ENCODE measurements at regions not wholly inside any gene's neighbourhood (a gene's known extent, or its start where the extent isn't known, plus 50 kb on each side); places are given as distances from the start of the nearest gene placed in this dataset.

DNA sequence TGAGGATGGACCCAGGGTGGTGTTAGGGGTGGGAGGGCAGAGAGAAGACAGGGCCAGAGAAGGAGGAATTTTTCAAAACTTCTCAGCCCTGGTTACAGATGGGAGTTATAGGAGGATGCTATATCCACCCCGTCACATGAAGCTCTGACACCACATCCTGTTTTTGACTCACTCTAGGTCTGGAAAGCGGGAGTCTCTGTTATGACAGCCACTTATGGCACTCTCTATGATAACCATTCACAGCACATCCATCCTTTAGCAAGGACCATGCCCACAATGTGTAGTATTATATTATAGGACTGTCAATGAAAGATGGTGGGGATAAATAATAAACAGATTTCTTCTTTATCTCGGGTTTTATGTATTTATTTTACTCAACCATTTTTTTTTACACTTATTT, 461.2 kb downstream of the CDH2 start:
- no TSS peak for BruUV-seq (replicated peaks)
- dilution Hi-C loops (cut with MboI; ENCODE audit: extremely low pct_ligation_motif_present, low sequenced_read_pairs) (no loop called here), intact Hi-C loops (cut with micrococcal nuclease) (no loop called here)
- ChIA-PET CTCF (interaction anchor here (1.4 kb wide), 1 partner anchor 11 kb away, joined by 3 read pairs; no protein-coding TSS in a partner anchor), POLR2A (no interaction called here)
- Histone ChIP-seq H3K4me3 (replicated peaks in 1 of 3; ENCODE audit: insufficient read depth in 1 of 3, low read depth in 1 of 3, low read length in 3 of 3) (no peak overlapping the region), H3K27me3 (ENCODE audit: control insufficient read depth in 2 of 2, insufficient read depth in 2 of 2, low read length in 2 of 2) (no peaks in the 10 kb centered on the region), H3K79me2 (ENCODE audit: control insufficient read depth, insufficient read depth, low read length) (no peaks in the 10 kb centered on the region), H3K4me1 (ENCODE audit: control insufficient read depth, extremely low read depth, insufficient read depth, low read length) (no peaks in the 10 kb centered on the region), H3K9me1 (replicated peaks; ENCODE audit: control insufficient read depth, extremely low read depth, insufficient read depth, low read length) (no peaks in the 10 kb centered on the region), H3K27ac (ENCODE audit: insufficient read depth, low read depth, low read length) (no peak overlapping the region), H2AFZ (ENCODE audit: low read depth, low read length) (no peak overlapping the region), H4K20me1 (replicated peaks; ENCODE audit: control insufficient read depth, extremely low read depth, insufficient read depth, low read length) (no peaks in the 10 kb centered on the region), H3K36me3 (ENCODE audit: control insufficient read depth in 2 of 2, extremely low read depth in 1 of 2, insufficient read depth in 2 of 2, low read length in 2 of 2) (no peaks in the 10 kb centered on the region), H3K9ac (replicated peaks; ENCODE audit: extremely low read depth, insufficient read depth, low read length) (no peak overlapping the region), H3K9me3 (replicated peaks; ENCODE audit: control insufficient read depth, insufficient read depth, low read length) (no peaks in the 10 kb centered on the region), H3K4me2 (ENCODE audit: insufficient read depth, low read length) (no peak overlapping the region)
- no peak for FAIRE-seq
- TF ChIP-seq MAX (IDR thresholded peaks at IDR 0.05; ENCODE audit: insufficient read depth, insufficient read length) (no peak), POLR2A (IDR thresholded peaks at IDR 0.05; ENCODE audit: low read depth, low read length) (no peak)
- no peak for DNase-seq (ENCODE audit: low read depth, low spot score)

DNA sequence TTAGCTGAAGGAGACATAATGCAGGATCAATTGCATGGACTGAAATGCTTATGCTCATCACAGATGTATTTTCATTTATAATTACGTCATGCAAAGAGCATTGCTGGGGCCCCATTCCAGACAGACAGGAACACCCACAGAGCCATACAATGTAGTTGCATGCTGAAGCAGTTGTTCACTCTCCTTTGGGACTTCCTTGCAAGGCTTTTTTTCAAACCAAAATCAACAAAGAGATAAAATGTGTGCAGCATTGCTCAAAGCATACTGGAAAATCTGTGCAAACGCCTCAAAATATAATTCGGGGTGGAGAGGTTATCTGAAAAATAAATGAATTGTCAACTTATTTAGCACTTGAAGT, 463.2 kb downstream of the CDH2 start:
- H2AFZ ChIP-seq (ENCODE audit: low read depth, low read length): no peak overlapping the region
- CTCF ChIA-PET: no interaction called here
- H3K9me3 ChIP-seq (replicated peaks; ENCODE audit: control insufficient read depth, insufficient read depth, low read length): no peaks in the 10 kb centered on the region
- no peak for FAIRE-seq
- H3K27ac ChIP-seq (ENCODE audit: insufficient read depth, low read depth, low read length): no peak overlapping the region
- POLR2A ChIA-PET: no interaction called here
- H3K9ac ChIP-seq (replicated peaks; ENCODE audit: extremely low read depth, insufficient read depth, low read length): no peak overlapping the region
- TF ChIP-seq MAX (IDR thresholded peaks at IDR 0.05; ENCODE audit: insufficient read depth, insufficient read length) (no peak), JUN (IDR thresholded peaks at IDR 0.05; ENCODE audit: borderline replicate concordance, insufficient read depth, insufficient read length, low read depth) (no peak), EZH2 (IDR thresholded peaks at IDR 0.05; ENCODE audit: borderline replicate concordance, low read depth, low read length, severe bottlenecking) (no peak), POLR2A (IDR thresholded peaks at IDR 0.05; ENCODE audit: low read depth, low read length) (no peak)
- no peaks in the 10 kb centered on the region for H3K79me2 ChIP-seq (ENCODE audit: control insufficient read depth, insufficient read depth, low read length)
- H4K20me1 ChIP-seq (replicated peaks; ENCODE audit: control insufficient read depth, extremely low read depth, insufficient read depth, low read length): no peaks in the 10 kb centered on the region
- no peak for DNase-seq (ENCODE audit: low read depth, low spot score)
- H3K4me1 ChIP-seq (ENCODE audit: control insufficient read depth, extremely low read depth, insufficient read depth, low read length): no peaks in the 10 kb centered on the region
- no peaks in the 10 kb centered on the region for H3K9me1 ChIP-seq (replicated peaks; ENCODE audit: control insufficient read depth, extremely low read depth, insufficient read depth, low read length)
- intact Hi-C loops (cut with micrococcal nuclease) (no loop called here), dilution Hi-C loops (cut with MboI; ENCODE audit: extremely low pct_ligation_motif_present, low sequenced_read_pairs) (no loop called here)
- H3K27me3 ChIP-seq (ENCODE audit: control insufficient read depth in 2 of 2, insufficient read depth in 2 of 2, low read length in 2 of 2): no peaks in the 10 kb centered on the region
- no peak overlapping the region for H3K4me2 ChIP-seq (ENCODE audit: insufficient read depth, low read length)
- H3K4me3 ChIP-seq (replicated peaks in 1 of 3; ENCODE audit: insufficient read depth in 1 of 3, low read depth in 1 of 3, low read length in 3 of 3): no peak overlapping the region
- no TSS peak for BruUV-seq (replicated peaks)
- H3K36me3 ChIP-seq (ENCODE audit: control insufficient read depth in 2 of 2, extremely low read depth in 1 of 2, insufficient read depth in 2 of 2, low read length in 2 of 2): no peaks in the 10 kb centered on the region
